GM12878 (cell line): ENCODE measurements at regions not wholly inside any gene's neighbourhood (a gene's known extent, or its start where the extent isn't known, plus 50 kb on each side); places are given as distances from the start of the nearest gene placed in this dataset.

ENCODE experiments used
- ATF7 ChIP-seq: fragments of 450-650 bp; IDR thresholded peaks from 2 replicates; pipeline ENCODE4 v1.6.1; 2016; ENCODE audit warnings: low read depth, mild to moderate bottlenecking
- BCL11A ChIP-seq: IDR thresholded peaks from 2 replicates; pipeline ENCODE4 v1.6.1; 2011; ENCODE audit warnings: low read depth, low read length
- BRCA1 ChIP-seq: IDR thresholded peaks from 2 replicates; pipeline ENCODE4 v1.6.1; 2011; ENCODE audit warnings: low read depth, low read length, improper control_type of control experiment
- CHD1 ChIP-seq: IDR thresholded peaks from 2 replicates; pipeline ENCODE4 v1.6.1; 2012; ENCODE audit warnings: low read depth, low read length, improper control_type of control experiment
- CUX1 ChIP-seq: IDR thresholded peaks from 2 replicates; pipeline ENCODE4 v1.6.1; 2012; ENCODE audit warnings: improper control_type of control experiment, low read depth, low read length; ENCODE audit not compliant: insufficient replicate concordance
- EGR1 ChIP-seq, 2 experiments: IDR thresholded peaks; 1 replicate in 1 of 2; 2 replicates in 1 of 2; pipeline ENCODE4 v1.6.1; 2011 to 2012; ENCODE audit warnings: low read depth in 2 of 2, low read length in 2 of 2, borderline replicate concordance in 1 of 2, mild to moderate bottlenecking in 1 of 2, moderate library complexity in 1 of 2
- HDAC6 ChIP-seq: fragments of 200-600 bp; sonication (generic); IDR thresholded peaks from one replicate; pipeline ENCODE4 v1.8.0; 2017; ENCODE audit warnings: antibody characterized with exemption; ENCODE audit not compliant: unreplicated experiment
- SPI1 ChIP-seq: IDR thresholded peaks from 2 replicates; pipeline ENCODE4 v1.6.1; 2011; ENCODE audit warnings: low read depth, mild to moderate bottlenecking, low read length, moderate library complexity, borderline replicate concordance; ENCODE audit not compliant: insufficient read depth
- ZBTB11 ChIP-seq: fragments of 450-650 bp; formaldehyde crosslinking; IDR thresholded peaks from 2 replicates; pipeline ENCODE4 v1.5.0; 2022; ENCODE audit warnings: mild to moderate bottlenecking, missing genetic modification characterization
- ZNF274 ChIP-seq: IDR thresholded peaks from one replicate; pipeline ENCODE4 v1.8.0; 2011; ENCODE audit not compliant: insufficient read length, insufficient read depth
- TF ChIP-seq, protein P1 (sequence below): fragments of 450-650 bp; IDR thresholded peaks from 2 replicates; pipeline ENCODE4 v1.6.1; 2014; ENCODE audit warnings: mild to moderate bottlenecking
- TF ChIP-seq, protein P2 (sequence below): IDR thresholded peaks from 2 replicates; pipeline ENCODE4 v1.6.1; 2012; ENCODE audit warnings: low read depth, low read length, improper control_type of control experiment
- TF ChIP-seq, protein P3 (sequence below): IDR thresholded peaks from 2 replicates; pipeline ENCODE4 v1.6.1; 2012; ENCODE audit warnings: low read depth, low read length, improper control_type of control experiment
- TF ChIP-seq, protein P4 (sequence below): fragments of 450-650 bp; IDR thresholded peaks from 2 replicates; pipeline ENCODE4 v1.6.1; 2017; ENCODE audit warnings: mild to moderate bottlenecking

- no peak for TF ChIP-seq BCL11A
- no peak for TF ChIP-seq ZBTB11
- TF ChIP-seq ZNF274 = no peak
- TF ChIP-seq, protein P1, sequence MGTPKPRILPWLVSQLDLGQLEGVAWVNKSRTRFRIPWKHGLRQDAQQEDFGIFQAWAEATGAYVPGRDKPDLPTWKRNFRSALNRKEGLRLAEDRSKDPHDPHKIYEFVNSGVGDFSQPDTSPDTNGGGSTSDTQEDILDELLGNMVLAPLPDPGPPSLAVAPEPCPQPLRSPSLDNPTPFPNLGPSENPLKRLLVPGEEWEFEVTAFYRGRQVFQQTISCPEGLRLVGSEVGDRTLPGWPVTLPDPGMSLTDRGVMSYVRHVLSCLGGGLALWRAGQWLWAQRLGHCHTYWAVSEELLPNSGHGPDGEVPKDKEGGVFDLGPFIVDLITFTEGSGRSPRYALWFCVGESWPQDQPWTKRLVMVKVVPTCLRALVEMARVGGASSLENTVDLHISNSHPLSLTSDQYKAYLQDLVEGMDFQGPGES = no peak
- TF ChIP-seq, protein P2, sequence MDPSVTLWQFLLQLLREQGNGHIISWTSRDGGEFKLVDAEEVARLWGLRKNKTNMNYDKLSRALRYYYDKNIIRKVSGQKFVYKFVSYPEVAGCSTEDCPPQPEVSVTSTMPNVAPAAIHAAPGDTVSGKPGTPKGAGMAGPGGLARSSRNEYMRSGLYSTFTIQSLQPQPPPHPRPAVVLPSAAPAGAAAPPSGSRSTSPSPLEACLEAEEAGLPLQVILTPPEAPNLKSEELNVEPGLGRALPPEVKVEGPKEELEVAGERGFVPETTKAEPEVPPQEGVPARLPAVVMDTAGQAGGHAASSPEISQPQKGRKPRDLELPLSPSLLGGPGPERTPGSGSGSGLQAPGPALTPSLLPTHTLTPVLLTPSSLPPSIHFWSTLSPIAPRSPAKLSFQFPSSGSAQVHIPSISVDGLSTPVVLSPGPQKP = no peak
- TF ChIP-seq HDAC6 = no peak
- no peak for TF ChIP-seq ATF7
- peak; percentile 41; the same call in 1 of the 2 replicates for TF ChIP-seq SPI1
- TF ChIP-seq EGR1 (IDR thresholded peaks at IDR 0.05; ENCODE audit: borderline replicate concordance in 1 of 2, low read depth in 2 of 2, low read length in 2 of 2) = no peak
- no peak for TF ChIP-seq BRCA1
- TF ChIP-seq, protein P3, sequence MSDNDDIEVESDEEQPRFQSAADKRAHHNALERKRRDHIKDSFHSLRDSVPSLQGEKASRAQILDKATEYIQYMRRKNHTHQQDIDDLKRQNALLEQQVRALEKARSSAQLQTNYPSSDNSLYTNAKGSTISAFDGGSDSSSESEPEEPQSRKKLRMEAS = no peak
- TF ChIP-seq, protein P4, sequence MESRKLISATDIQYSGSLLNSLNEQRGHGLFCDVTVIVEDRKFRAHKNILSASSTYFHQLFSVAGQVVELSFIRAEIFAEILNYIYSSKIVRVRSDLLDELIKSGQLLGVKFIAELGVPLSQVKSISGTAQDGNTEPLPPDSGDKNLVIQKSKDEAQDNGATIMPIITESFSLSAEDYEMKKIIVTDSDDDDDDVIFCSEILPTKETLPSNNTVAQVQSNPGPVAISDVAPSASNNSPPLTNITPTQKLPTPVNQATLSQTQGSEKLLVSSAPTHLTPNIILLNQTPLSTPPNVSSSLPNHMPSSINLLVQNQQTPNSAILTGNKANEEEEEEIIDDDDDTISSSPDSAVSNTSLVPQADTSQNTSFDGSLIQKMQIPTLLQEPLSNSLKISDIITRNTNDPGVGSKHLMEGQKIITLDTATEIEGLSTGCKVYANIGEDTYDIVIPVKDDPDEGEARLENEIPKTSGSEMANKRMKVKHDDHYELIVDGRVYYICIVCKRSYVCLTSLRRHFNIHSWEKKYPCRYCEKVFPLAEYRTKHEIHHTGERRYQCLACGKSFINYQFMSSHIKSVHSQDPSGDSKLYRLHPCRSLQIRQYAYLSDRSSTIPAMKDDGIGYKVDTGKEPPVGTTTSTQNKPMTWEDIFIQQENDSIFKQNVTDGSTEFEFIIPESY = no peak
- TF ChIP-seq CHD1 = no peak
- TF ChIP-seq CUX1 = no peak
These were observed 231.7 kb downstream of the AASDHPPT start for GRCh38 chr11:106309070-106309684.
